Limb (tissue), 2 donors: ENCODE measurements at regions not wholly inside any gene's neighbourhood (a gene's known extent, or its start where the extent isn't known, plus 50 kb on each side); places are given as distances from the start of the nearest gene placed in this dataset.
A peak's percentile ranks its signal among the peaks of the same experiment; 100 is the strongest.

Experiments used
- DNase-seq, 2 donors: peaks; one replicate each; pipeline ENCODE4 v3.0.0-alpha.2; 2016; ENCODE audit errors: extremely low spot score in 2 of 2

GRCh38 chr3:21142031-21142430 lies 609.0 kb downstream of the ZNF385D start:
- no peak for DNase-seq

- no peak for DNase-seq
Observed at GRCh38 chr3:21140785-21141184, 610.2 kb downstream of the ZNF385D start.

- DNase-seq: no peak
Observed at GRCh38 chr3:21138085-21138484, 612.9 kb downstream of the ZNF385D start.

- DNase-seq: no peak
Observed at GRCh38 chr3:21132896-21133295, 618.1 kb downstream of the ZNF385D start.

GRCh38 chr3:21120826-21121225 lies 630.2 kb downstream of the ZNF385D start:
- DNase-seq: no peak

- no peak for DNase-seq
Observed at GRCh38 chr3:21117370-21117769, 633.6 kb downstream of the ZNF385D start.

- no peak for DNase-seq
Observed at GRCh38 chr3:21109056-21109455, 642.0 kb downstream of the ZNF385D start.

GRCh38 chr3:21105784-21106183 lies 645.2 kb downstream of the ZNF385D start:
- no peak for DNase-seq

- DNase-seq: no peak
Observed at GRCh38 chr3:21100656-21101359, 650.2 kb downstream of the ZNF385D start.

GRCh38 chr3:21094686-21095085 lies 656.3 kb downstream of the ZNF385D start:
- DNase-seq: no peak

GRCh38 chr3:21073561-21073960 lies 677.4 kb downstream of the ZNF385D start:
- DNase-seq: no peak

GRCh38 chr3:21067031-21067813 lies 683.8 kb downstream of the ZNF385D start:
- DNase-seq: peak in 1 of 2 donors; percentile 12

- DNase-seq: peak; percentile 26 to 65
Observed at GRCh38 chr3:21062831-21063294, 688.1 kb downstream of the ZNF385D start.

- DNase-seq: peak in 1 of 2 donors; percentile 54
Observed at GRCh38 chr3:21059404-21059803, 691.6 kb downstream of the ZNF385D start.

GRCh38 chr3:21056293-21056692 lies 694.7 kb downstream of the ZNF385D start:
- DNase-seq: no peak

- peak in 1 of 2 donors; percentile 45 for DNase-seq
Observed at GRCh38 chr3:21055015-21055414, 696.0 kb downstream of the ZNF385D start.

- no peak for DNase-seq
Observed at GRCh38 chr3:21054064-21054463, 696.9 kb downstream of the ZNF385D start.

- DNase-seq: no peak
Observed at GRCh38 chr3:21049334-21050062, 701.5 kb downstream of the ZNF385D start.

- DNase-seq: no peak
Observed at GRCh38 chr3:21043139-21043538, 707.9 kb downstream of the ZNF385D start.

GRCh38 chr3:21042184-21042583 lies 708.8 kb downstream of the ZNF385D start:
- DNase-seq: no peak

GRCh38 chr3:21041621-21042020 lies 709.4 kb downstream of the ZNF385D start:
- no peak for DNase-seq

- DNase-seq: no peak
Observed at GRCh38 chr3:21036888-21037287, 714.1 kb downstream of the ZNF385D start.
